Ovary (tissue), 7 donors: ENCODE measurements at regions not wholly inside any gene's neighbourhood (a gene's known extent, or its start where the extent isn't known, plus 50 kb on each side); places are given as distances from the start of the nearest gene placed in this dataset.

ENCODE experiments used
- DNase-seq, 5 donors: peaks; one replicate each; pipeline ENCODE4 v3.0.0-alpha.2; 2019 to 2020
- H3K27ac ChIP-seq, 2 donors: fragments of 200-600 bp; one replicate each; pipeline versions ENCODE4 v1.5.1 to v1.8.0; 2019 to 2022
- H3K27me3 ChIP-seq: fragments of 200-600 bp; one replicate; pipeline ENCODE4 v1.8.0; 2022
- H3K36me3 ChIP-seq: fragments of 200-600 bp; sonication (generic); one replicate; pipeline ENCODE4 v1.5.1; 2019
- H3K4me1 ChIP-seq: one replicate; pipeline ENCODE4 v1.8.1; 2013; ENCODE audit warnings: mild to moderate bottlenecking, moderate library complexity; ENCODE audit not compliant: insufficient read depth
- H3K4me3 ChIP-seq: fragments of 200-600 bp; sonication (generic); one replicate; pipeline ENCODE4 v1.5.1; 2017
- H3K9me3 ChIP-seq, 2 donors: fragments of 200-600 bp in 1 of 2; sonication (generic) in 1 of 2; one replicate each; pipeline versions ENCODE4 v1.5.1 to v1.8.1; 2013 to 2019; ENCODE audit warnings: mild to moderate bottlenecking in 1 of 2, moderate library complexity in 1 of 2
- EP300 ChIP-seq: sonication (generic); formaldehyde crosslinking; IDR thresholded peaks from one replicate; pipeline ENCODE4 v1.6.1; 2017; ENCODE audit warnings: antibody characterized with exemption
- POLR2A ChIP-seq: fragments of 450-650 bp; IDR thresholded peaks from one replicate; pipeline ENCODE4 v1.6.1; 2017; ENCODE audit warnings: antibody characterized with exemption, mild to moderate bottlenecking, moderate library complexity
- WGBS, 3 donors: extraction: QIAGEN DNeasy Blood & Tissue Kit in 1 of 3; methylation state at CpG; one replicate each; pipeline versions ENCODE4 v1.1.5 to v1.1.7; 2013 to 2017; 5-methylcytosine and 5-hydroxymethylcytosine counted together
- intact Hi-C, 4 donors: fragments of 100-400 bp; cut with DNase I; formaldehyde crosslinking; loops; one replicate each; pipeline versions ENCODE4 v1.11.0 to v1.15.1; 2022 to 2023
- TF ChIP-seq, protein P1 (sequence below), 3 donors: fragments of 450-650 bp in 2 of 3; fragments of 200-600 bp in 1 of 3; IDR thresholded peaks; one replicate each; pipeline versions ENCODE4 v1.5.1 to v1.8.0; 2016 to 2022; ENCODE audit warnings: antibody characterized with exemption in 3 of 3, mild to moderate bottlenecking in 1 of 3
- donor health status: DM: no; HTN: no; CAD: no; lungs with moderate emphysema.
- donor health status: DM: no; HTN: no; CAD: no.
- donor health status: Bipolar disorder and iron deficiency.
- donor health status: DM: no; HTN: no; CAD: no.
- donor health status: DM: yes; HTN: yes; CAD: no.

DNA sequence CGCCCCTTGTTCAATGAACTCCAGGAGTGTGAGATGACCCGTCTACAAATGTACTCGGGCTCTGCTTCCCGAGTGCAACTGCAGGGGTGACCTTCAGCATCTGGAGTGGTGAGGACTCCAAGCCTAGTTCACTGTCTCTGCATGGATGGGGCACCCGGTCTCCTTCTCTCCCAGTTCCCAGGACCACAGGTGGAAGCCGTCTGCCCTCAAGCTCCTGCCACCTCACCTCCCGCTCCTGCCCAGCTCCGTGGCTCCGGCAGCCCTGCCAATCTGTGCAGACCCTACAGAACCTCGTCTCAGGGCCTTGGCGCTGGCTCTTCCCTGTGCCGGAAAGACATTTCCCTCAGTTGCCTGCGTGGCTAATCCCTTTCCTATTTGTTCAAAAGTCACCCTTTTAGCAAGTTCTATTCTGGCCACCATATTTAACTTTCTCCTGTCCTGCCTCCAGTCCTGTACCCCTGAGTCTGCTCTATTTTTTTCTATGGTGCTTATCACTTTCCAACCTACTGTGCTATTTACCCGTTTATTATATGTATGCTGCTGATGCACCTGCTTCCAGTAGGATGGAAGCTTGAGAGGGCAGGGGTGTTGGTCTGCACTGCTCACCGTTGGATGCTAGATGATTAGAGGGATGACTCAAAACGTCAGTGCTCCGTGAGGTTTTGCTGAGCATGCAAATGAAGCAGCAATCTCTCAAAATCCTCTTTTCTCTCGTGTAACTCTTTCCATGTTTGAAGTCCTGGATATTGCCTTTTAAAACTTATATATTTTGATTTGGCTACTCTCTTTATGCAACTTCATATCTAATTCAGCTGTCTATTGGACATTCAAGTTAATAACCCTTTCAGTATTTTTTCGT lies 641.4 kb downstream of the ACTR3B start:
- H3K4me1 ChIP-seq = no peaks in the 10 kb centered on the region
- intact Hi-C loops = no loop called here
- WGBS, 3 donors = 81 to 86% (median 83%) methylated on average over 19 of the region's 19 CpGs

DNA sequence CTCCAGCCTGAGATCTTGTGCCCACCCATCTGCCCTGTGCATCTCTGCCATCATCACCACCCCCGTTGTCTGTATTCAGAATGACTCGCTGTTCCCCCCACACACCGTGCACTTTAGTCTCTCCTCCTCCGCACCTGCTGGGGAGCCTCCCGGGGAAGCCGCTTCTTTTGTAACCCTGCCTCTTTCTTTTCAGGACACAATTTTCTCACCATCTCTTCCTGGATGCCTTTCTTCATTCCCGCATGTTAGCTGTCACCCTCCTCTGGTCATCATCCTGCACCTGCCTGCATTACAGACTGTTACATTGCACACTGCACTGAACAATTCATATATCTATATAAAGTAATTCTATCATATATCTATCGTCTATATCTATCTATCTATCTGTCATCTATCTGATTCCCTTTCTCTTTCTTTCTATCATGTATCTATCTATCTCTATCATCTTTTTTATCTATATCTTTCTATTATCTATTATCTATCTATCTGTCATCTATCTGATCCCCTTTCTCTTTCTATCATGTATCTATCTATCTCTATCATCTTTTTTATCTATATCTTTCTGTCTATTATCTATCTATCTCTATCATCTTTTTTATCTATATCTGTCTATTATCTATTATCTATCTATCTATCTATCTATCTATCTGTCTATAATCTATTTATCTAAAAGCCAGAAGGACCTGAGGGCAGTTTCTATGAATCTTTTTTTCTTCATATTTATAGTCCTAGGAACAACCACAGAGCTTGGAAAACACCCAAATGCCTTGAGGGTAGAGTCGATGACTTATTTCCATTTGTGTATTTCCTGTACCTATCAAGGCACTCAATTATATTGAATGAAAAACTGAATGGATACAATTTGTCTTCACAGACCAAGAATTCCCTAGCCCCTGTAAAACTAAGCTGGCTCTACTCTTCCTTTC lies 642.5 kb downstream of the ACTR3B start:
- intact Hi-C loops = no loop called here
- 50 to 61% (median 57%) methylated on average over 9 of the region's 9 CpGs for WGBS, 3 donors
- no peak for DNase-seq
- Histone ChIP-seq H3K36me3 (no peaks in the 10 kb centered on the region), H3K4me1 (no peaks in the 10 kb centered on the region), H3K27ac (no peak overlapping the region), H3K27me3 (no peaks in the 10 kb centered on the region), H3K9me3 (no peaks in the 10 kb centered on the region), H3K4me3 (no peak overlapping the region)
- TF ChIP-seq, protein P1, sequence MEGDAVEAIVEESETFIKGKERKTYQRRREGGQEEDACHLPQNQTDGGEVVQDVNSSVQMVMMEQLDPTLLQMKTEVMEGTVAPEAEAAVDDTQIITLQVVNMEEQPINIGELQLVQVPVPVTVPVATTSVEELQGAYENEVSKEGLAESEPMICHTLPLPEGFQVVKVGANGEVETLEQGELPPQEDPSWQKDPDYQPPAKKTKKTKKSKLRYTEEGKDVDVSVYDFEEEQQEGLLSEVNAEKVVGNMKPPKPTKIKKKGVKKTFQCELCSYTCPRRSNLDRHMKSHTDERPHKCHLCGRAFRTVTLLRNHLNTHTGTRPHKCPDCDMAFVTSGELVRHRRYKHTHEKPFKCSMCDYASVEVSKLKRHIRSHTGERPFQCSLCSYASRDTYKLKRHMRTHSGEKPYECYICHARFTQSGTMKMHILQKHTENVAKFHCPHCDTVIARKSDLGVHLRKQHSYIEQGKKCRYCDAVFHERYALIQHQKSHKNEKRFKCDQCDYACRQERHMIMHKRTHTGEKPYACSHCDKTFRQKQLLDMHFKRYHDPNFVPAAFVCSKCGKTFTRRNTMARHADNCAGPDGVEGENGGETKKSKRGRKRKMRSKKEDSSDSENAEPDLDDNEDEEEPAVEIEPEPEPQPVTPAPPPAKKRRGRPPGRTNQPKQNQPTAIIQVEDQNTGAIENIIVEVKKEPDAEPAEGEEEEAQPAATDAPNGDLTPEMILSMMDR (IDR thresholded peaks at IDR 0.05) = no peak
- TF ChIP-seq POLR2A = no peak

More for the DNA sequence above, 641.4 kb downstream of the ACTR3B start:
- no peak for TF ChIP-seq POLR2A
- no peak overlapping the region for H3K27ac ChIP-seq
- no peak overlapping the region for H3K4me3 ChIP-seq
- no peaks in the 10 kb centered on the region for H3K27me3 ChIP-seq
- H3K9me3 ChIP-seq = no peaks in the 10 kb centered on the region
- no peaks in the 10 kb centered on the region for H3K36me3 ChIP-seq
- no peak for DNase-seq

DNA sequence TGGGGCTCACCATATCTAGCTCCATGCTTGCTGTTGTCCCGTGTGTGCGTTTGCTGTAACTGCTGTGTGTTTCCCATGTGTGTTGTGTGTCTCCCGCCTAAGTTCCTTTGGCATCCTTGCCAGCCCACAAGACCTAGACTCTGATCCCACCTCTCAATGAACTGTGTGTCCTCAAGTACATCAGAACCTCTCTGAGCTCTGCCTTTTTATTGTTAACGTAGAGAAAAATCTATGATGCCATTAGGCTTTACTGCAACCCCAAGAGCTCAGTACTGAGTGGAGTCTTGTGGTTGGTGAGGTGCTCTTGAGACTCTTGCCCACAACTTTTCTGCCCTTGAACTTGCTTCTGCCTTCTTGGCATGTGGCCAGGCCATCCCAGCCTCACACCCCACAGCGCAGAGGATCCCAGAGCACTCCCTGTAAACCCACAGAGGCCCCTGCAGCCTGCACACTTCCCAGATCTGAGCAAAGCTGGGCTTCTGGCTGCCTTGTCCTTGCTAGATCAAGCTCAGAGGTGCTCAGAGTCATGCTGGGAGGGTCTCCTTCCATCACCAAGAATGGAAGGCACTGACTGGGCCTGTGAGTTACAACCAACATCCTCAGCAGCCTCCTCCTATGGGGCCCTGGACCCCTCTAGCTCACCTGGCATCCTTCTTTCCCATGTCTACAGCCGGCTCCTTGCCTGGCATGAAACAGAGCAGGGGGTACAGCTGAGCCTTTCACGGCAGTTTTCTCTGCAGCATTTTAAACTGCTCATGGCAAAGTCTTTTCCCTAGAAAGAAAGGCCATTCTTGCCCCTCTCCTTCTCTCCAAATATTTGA lies 643.4 kb downstream of the ACTR3B start:
- Histone ChIP-seq H3K27me3 (no peaks in the 10 kb centered on the region), H3K36me3 (no peaks in the 10 kb centered on the region), H3K4me1 (no peaks in the 10 kb centered on the region), H3K27ac (no peak overlapping the region), H3K4me3 (no peak overlapping the region), H3K9me3 (no peaks in the 10 kb centered on the region)
- intact Hi-C loops = no loop called here
- no peak for DNase-seq
- TF ChIP-seq POLR2A (no peak), EP300 (no peak)
- TF ChIP-seq, protein P1 (IDR thresholded peaks at IDR 0.05) = no peak
- WGBS, 3 donors = 85 to 95% (median 86%) methylated on average over 7 of the region's 7 CpGs

DNA sequence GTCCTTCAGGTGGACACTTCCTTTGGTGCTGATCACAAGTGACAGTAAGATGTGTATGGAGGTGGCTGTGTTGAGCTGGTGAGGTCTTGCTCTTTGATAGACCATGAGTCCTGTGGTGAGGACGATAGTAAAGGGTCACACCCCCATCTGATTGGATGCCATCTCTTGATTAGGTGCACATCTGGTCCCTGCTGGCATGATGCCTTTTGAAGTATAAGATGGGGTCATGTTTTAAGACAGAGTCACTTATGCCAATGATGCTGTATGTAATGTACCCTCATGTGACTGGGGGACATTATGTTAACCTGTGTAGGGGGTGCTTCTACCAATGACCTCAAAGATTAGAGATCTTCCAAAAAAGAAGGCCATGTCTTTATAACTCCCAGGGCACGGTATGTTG lies 644.6 kb downstream of the ACTR3B start:
- WGBS, 3 donors = 81 to 85% (median 82%) methylated on average over 2 of the region's 2 CpGs

More for the DNA sequence above, 644.6 kb downstream of the ACTR3B start:
- Histone ChIP-seq H3K27me3 (no peaks in the 10 kb centered on the region), H3K4me3 (no peak overlapping the region), H3K36me3 (no peaks in the 10 kb centered on the region), H3K27ac (no peak overlapping the region), H3K4me1 (no peaks in the 10 kb centered on the region), H3K9me3 (no peaks in the 10 kb centered on the region)
- no peak for DNase-seq
- intact Hi-C loops = no loop called here
- TF ChIP-seq, protein P1 (IDR thresholded peaks at IDR 0.05) = no peak
- TF ChIP-seq POLR2A (no peak), EP300 (no peak)
